HG03095 (cell line): ENCODE measurements at regions not wholly inside any gene's neighbourhood (a gene's known extent, or its start where the extent isn't known, plus 50 kb on each side); places are given as distances from the start of the nearest gene placed in this dataset.

ENCODE experiments used
- ATAC-seq: cut with Tn5 transposase; IDR thresholded peaks from one replicate; pipeline ENCODE4 v1.9.1; 2021; ENCODE audit warnings: moderate library complexity; ENCODE audit not compliant: unreplicated experiment

DNA sequence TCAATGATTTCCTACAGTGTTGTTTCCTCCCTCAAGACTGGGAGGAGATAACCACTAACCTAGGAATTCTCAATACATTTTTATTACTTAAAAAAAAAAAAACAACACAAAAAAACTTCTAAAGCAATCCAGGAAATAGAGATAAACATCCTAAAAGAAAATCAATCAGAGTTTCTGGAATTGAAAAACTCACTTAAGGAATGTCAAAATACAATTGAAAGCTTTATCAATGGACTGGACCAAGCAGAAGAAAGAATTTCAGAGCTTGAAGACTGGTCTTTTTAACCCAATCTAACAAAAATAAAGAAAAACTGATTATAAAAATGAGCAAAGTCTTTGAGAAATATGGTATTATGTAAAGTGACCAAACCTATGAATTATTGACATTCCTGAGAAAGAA is 394.1 kb downstream of the XPNPEP1 start:
- no peak for ATAC-seq

- ATAC-seq, result no peak
Measured at GRCh38 chr10:109517748-109518147, 405.6 kb downstream of the XPNPEP1 start.

DNA sequence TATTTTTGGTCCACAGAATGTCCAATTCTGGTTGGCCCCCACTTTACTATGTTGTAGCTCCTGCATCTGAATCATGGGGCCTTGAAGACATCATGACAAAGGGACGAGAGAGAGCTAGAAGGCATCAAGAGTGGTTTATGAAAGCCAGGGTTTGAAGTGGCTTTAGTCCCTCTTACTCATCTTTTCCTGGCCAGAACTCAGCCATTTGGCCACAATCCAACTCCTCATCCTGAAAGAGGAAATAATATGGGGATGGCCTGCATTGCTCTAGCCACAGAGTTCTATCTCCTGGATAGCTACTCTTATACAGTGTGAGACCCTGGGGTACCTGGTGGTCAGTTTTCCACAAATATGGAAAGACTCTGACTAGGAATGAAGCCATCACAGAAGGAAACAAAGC is 418.9 kb downstream of the XPNPEP1 start:
- ATAC-seq, result no peak

- ATAC-seq, result no peak
Measured at GRCh38 chr10:109487691-109488090, 435.6 kb downstream of the XPNPEP1 start.

DNA sequence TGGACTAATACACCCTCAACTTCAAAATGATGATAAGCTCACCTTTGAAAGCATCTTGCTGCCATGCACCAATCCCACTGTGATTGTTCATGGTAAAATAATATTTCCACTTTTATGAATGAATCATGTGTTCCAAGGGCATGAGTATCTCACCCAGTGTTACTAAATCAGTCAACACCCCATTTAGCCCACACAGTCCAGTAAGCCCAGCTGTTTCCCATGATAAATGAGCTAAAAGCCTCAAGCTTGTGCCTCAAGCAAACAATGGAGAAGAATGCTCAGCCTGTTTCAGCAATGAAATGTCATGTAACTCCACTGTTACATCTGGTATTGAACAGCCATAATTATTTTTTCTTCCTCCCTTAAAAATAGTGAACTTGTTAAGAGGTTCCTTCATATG is 442.5 kb downstream of the XPNPEP1 start:
- no peak for ATAC-seq

GRCh38 chr10:109475711-109476421 is 447.4 kb downstream of the XPNPEP1 start:
- no peak for ATAC-seq

GRCh38 chr10:109474812-109475211 is 448.5 kb downstream of the XPNPEP1 start:
- ATAC-seq, result no peak

DNA sequence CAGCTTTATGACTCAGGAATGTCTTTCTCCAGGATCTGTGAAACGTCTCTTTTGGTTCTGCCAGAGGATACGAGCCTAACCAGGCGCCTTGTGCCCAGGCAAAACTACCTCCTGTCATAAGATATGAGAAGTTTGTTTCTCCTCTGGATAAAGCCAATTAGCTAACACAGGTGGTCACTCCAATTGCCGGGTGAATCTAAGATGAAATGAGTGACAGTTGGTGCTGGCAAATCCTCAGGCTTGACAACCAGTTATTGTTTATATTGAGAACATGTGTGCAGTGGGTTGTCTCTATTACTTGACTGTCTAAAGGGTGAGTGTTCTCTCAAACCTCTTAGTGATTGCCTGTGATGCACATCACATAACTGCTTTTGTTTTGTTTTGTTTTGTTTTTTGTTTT is 449.1 kb downstream of the XPNPEP1 start:
- ATAC-seq, result no peak

DNA sequence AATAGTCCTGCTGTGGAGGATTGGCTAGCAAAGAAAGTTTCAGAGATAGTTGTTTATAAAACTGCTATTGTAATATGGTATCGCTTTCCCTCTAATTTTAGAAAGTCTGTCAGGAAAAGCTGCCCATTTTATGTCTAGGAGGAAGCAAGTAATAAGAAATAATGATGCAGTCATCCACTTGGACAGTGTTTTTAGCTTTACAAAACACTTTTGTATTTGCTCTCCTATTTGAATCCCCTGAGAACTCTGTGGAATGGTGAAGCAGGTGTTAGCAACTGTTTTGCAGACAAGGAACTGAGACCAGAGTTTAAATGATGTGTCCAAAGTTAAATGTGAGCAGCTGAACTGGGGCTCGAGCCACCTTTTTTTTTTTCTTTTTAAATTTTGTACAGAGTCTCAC is 455.8 kb downstream of the XPNPEP1 start:
- ATAC-seq, result no peak

- no peak for ATAC-seq
Measured at GRCh38 chr10:109464949-109465348, 458.4 kb downstream of the XPNPEP1 start.

DNA sequence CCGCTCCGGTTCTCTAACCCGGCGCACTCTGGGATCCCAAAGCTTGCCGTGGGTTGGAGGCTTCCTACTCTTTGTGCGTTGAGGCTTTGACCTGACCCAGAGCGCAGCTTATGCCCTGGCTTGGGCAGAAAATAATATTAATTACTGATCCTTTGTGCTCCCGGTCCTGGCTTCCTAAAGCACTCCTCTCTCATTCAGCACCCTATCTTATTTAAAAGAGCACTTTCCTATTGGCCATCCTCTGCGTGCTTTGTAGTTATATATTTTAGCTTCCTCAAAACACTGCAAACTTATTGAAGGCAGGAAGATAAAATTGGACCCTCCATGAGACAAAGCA is 466.0 kb downstream of the XPNPEP1 start:
- ATAC-seq, result no peak

DNA sequence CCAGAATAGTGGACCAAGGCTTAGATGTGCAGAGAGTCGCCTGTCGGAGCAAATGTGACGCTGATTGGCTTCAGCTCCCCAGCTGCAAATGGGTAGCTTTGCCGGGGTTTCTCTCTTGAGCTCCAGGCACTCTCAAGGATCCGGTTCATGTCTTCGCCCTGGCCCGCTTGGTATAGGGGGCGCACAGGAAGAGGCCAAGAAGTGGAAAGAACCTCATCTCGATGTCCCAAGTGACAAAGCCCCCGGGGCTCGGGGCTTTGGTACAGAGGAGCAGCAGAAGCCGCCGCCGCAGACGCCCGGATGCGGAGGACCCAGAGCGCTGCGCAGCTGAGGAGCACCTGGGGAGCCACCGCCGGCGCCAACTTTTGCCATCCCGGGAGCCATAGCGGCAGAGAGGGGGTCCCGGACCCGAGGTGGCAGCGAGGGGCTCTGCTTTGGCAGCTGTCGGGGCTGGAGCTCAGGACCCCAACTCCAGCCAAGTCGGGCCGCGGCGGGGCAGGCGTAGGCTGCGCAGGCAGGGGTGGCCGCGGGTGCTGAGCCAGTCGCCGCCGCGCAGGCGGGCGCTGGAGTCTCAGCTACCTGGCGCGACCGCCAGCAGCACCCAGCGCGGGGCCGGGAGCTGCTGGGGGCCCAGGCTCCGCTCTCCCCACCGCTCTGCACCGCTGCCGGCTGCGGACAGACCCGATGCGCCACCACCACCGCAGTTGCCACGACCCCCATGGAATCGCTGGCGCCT is 466.6 kb downstream of the XPNPEP1 start:
- no peak for ATAC-seq

DNA sequence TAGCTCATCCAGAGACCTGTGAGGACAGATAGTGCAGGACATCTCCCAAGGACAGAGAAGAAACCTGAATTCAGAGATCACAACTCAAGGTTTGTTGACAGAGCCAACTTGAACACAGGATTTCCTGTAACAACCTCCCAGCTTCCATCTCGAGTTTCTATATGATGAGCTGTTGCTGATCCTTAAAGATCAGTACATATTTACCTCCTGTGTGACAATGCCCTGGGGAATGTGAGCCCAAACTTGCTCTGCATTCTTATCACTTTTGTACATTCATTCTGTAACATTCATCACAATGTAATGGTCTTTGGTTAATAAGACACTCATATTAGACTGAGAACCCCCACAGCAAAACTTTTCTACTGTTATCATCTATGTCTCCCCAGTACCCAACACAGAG is 468.6 kb downstream of the XPNPEP1 start:
- ATAC-seq, result no peak

- ATAC-seq, result no peak
Measured at GRCh38 chr10:109451879-109452278, 471.4 kb downstream of the XPNPEP1 start.

DNA sequence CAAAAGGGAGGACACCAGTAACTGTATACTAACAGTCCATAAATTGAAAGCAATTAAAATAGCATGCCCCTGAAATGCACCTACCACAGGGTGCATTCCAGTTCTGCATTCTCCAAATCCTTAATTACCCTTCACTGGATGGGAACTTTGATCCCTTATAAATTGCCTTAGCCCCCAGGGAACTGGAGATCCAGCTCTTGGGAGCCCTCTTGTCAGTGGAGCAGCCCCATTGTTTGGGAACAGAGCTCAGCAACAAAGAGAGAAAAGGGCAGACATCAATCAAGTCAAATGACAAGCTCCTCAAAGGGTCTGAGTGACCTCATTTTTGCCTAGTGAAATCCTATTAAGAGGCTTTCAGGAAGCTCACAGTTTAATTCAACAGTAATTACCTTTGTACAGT is 472.6 kb downstream of the XPNPEP1 start:
- no peak for ATAC-seq

GRCh38 chr10:109433434-109433833 is 489.9 kb downstream of the XPNPEP1 start:
- ATAC-seq, result no peak

- no peak for ATAC-seq
Measured at GRCh38 chr10:109432281-109432680, 491.0 kb downstream of the XPNPEP1 start.

GRCh38 chr10:109430799-109431198 is 492.5 kb downstream of the XPNPEP1 start:
- no peak for ATAC-seq

GRCh38 chr10:109430043-109430760 is 493.1 kb downstream of the XPNPEP1 start:
- no peak for ATAC-seq

DNA sequence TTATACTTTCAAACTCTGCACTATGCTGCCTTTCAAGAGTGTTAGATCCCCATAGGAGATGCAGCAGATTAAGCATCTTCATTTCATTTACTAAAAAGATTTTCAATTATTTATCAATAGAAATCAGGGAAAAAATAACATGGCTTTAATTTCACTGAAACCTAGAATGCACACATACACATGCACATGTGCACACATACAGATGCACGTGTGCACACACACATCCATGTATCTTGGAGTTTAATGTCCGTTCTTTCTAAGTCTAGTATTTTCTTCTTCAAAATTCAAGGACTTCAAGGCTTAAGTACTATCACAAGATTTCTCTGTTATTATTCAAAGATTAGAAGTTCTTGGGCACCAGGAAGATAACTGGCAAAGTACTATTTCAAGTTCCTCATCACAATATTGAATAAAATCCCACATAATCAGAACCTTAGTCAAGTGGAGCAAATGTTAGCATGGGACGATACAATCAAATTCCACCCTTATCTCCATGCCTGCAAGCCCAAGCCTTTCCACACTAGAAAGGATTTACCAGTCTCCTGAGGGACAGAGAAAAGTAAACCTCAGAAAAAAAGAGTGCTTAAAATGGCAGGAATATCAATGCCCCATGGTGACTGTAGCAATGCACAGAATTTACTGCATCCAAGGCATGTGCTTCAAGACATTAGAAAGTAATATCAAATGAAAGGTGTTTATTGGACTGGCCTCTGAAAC is 494.4 kb downstream of the XPNPEP1 start:
- ATAC-seq, result no peak

GRCh38 chr10:109427411-109427810 is 495.9 kb downstream of the XPNPEP1 start:
- no peak for ATAC-seq
